Keratinocyte (primary cell): ENCODE measurements at regions not wholly inside any gene's neighbourhood (a gene's known extent, or its start where the extent isn't known, plus 50 kb on each side); places are given as distances from the start of the nearest gene placed in this dataset.

Experiments used
- CTCF ChIP-seq, 3 experiments: IDR thresholded peaks in 1 of 3; conservative IDR thresholded peaks in 1 of 3; optimal IDR thresholded peaks in 1 of 3; 2 replicates in 2 of 3; 3 replicates in 1 of 3; pipeline versions ENCODE3 to v1.5.1; 2011; ENCODE audit warnings: low read length in 3 of 3, mild to moderate bottlenecking in 3 of 3, moderate library complexity in 2 of 3, control low read depth in 1 of 3, inconsistent platforms in 1 of 3; ENCODE audit not compliant: insufficient read depth in 2 of 3; ENCODE audit errors: extremely low read depth in 1 of 3
- EZH2 ChIP-seq: IDR thresholded peaks from one replicate; pipeline ENCODE4 v1.6.1; 2012; ENCODE audit warnings: inconsistent platforms, mild to moderate bottlenecking, low read length, moderate library complexity

GRCh38 chrX:26873736-26874135 lies 589.4 kb downstream of the PPP4R3C start:
- TF ChIP-seq EZH2 (no peak), CTCF (optimal IDR thresholded peaks at IDR 0.05 in 1 of 3, IDR thresholded peaks at IDR 0.05 in 1 of 3, conservative IDR thresholded peaks at IDR 0.05 in 1 of 3; ENCODE audit: extremely low read depth in 1 of 3, insufficient read depth in 2 of 3, low read length in 3 of 3) (no peak)
